ENCODE measurements at regions not wholly inside any gene's neighbourhood (a gene's known extent, or its start where the extent isn't known, plus 50 kb on each side); places are given as distances from the start of the nearest gene placed in this dataset.
"Not testable (repeated sequence)": the region's sequence is repeated elsewhere in the genome, so short reads cannot be mapped to it uniquely, and the experiment has no call there.

DNA sequence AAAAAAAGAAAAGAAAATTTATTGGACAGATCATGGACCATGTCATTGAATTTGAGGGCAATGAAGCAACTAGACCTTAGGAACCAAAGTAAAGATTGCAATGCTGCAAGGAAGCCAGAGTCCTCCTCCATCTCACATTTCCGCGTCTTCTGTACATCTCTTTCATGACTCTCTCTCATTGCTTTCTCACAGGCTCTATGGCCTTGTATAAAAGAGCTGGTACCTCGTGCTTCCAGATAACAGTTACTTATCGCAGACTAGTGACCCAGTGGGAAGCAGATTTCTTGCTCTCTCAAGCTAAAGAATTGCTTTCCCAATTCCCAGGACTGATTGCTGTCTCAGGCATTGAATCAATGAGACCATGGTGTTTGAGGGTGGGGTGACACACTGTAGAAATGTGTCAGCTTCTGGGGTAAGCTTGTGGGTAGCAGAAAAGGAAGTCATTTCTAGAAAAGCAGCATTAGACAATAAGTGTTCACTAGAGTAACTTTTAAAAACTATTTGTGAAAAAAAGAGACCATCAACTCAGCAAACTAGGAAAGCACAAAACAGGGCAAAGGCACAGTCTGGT, 635.3 kb downstream of the UTRN start:
- H3K27me3 ChIP-seq, result no peaks in the 10 kb centered on the region
- no peaks in the 10 kb centered on the region for H3K36me3 ChIP-seq
- no peaks in the 10 kb centered on the region for H3K9me3 ChIP-seq
- no peak overlapping the region for H3K27ac ChIP-seq
- no peak overlapping the region for H3K4me3 ChIP-seq
- DNase-seq, result no peak
- TF ChIP-seq POLR2A (IDR thresholded peaks at IDR 0.05) (no peak), CTCF (IDR thresholded peaks at IDR 0.05) (no peak)
- ATAC-seq (ENCODE audit: low FRiP score in 2 of 2), result no peak
- peaks cover 0 to 13% (median 0%) of the 10 kb centered on the region in 4 donors for H3K4me1 ChIP-seq
- 82% methylated on average over 4 of the region's 4 CpGs for WGBS, 2 donors

DNA sequence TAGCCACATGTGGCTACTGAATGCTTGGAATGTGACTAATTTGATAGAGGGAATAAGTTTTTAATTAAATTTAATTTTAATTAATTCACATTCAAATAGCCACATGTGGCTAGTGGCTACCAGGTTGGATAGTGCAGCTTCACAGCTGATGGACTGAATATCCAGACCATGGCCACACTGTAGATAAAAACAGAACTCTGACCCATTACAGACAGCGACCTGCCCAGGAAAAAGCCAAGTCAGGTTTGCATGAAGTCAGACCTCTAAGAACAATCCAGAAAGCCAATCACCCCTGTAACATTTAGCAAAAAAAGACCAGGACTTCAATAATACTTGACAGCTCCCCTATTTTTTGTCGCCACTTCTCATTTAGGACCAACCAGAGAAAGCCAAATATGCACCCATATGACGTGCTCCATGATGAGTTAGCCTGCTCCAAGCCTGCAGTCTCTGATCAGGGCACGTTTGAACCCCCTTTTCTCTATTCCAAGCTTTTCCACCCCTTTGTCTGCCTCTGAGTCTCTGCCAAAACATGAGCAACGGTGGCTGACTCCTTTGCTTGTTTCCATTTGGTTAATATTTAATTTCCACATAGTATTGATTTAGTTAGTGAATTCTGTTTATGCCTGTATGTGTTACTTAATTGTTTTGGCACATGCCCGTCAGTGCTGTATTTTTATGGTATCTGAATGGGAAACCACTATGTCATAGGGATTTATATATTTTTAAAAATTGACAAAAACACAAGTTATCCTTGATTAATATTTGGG, 636.3 kb downstream of the UTRN start:
- H3K36me3 ChIP-seq, result no peaks in the 10 kb centered on the region
- no peak for TF ChIP-seq EP300 (IDR thresholded peaks at IDR 0.05)
- TF ChIP-seq CTCF (IDR thresholded peaks at IDR 0.05), result no peak
- no peak for TF ChIP-seq POLR2A (IDR thresholded peaks at IDR 0.05)
- TF ChIP-seq POLR2AphosphoS5 (IDR thresholded peaks at IDR 0.05), result no peak
- H3K27me3 ChIP-seq, result no peaks in the 10 kb centered on the region
- ATAC-seq (ENCODE audit: low FRiP score in 2 of 2) (no peak), DNase-seq (no peak)
- no peaks in the 10 kb centered on the region for H3K9me3 ChIP-seq
- peaks cover 0 to 13% (median 0%) of the 10 kb centered on the region in 4 donors for H3K4me1 ChIP-seq
- H3K4me3 ChIP-seq, result no peak overlapping the region
- H3K27ac ChIP-seq, result no peak overlapping the region
- WGBS, 2 donors, result 56 to 67% methylated on average over 6 of the region's 6 CpGs

DNA sequence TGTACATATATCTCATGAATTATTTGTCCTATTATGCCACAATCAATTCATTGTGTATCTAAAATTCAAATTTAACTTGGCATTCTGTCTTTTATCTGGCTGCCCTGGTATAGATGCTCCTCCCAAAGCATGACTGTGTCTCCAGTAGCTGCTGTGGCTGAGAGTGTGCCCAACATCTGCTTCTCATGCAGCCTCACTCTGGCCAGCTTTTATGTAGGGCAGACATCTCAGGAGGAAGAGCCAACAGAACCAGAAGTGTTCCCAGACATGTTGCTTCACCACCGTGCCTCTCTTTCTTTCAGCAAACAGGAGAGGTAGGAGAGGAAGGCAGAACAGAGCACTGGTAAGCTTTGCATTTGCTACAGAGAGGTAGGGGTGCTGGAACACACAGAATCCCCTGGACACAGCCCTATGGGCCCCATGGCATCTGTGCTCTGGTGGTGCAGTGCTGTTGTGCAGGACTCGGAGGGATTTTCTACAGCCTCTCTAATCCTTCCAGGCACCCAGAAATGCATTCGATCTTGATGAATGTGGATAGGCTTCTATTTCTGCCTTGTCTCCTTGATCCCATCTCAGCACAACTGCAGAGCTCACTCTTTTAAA, 637.1 kb downstream of the UTRN start:
- no peaks in the 10 kb centered on the region for H3K36me3 ChIP-seq
- TF ChIP-seq EP300 (IDR thresholded peaks at IDR 0.05) (no peak), POLR2AphosphoS5 (IDR thresholded peaks at IDR 0.05) (peak in 1 of 2 donors; percentile 51)
- no peaks in the 10 kb centered on the region for H3K27me3 ChIP-seq
- H3K27ac ChIP-seq, result no peak overlapping the region
- 57 to 64% methylated on average over 3 of the region's 3 CpGs for WGBS, 2 donors
- ATAC-seq (ENCODE audit: low FRiP score in 2 of 2) (peak; percentile 36 to 71), DNase-seq (peak in 1 of 2 donors; percentile 22)
- H3K4me1 ChIP-seq, result peaks cover 0 to 13% (median 0%) of the 10 kb centered on the region in 4 donors
- no peak overlapping the region for H3K4me3 ChIP-seq
- no peaks in the 10 kb centered on the region for H3K9me3 ChIP-seq

DNA sequence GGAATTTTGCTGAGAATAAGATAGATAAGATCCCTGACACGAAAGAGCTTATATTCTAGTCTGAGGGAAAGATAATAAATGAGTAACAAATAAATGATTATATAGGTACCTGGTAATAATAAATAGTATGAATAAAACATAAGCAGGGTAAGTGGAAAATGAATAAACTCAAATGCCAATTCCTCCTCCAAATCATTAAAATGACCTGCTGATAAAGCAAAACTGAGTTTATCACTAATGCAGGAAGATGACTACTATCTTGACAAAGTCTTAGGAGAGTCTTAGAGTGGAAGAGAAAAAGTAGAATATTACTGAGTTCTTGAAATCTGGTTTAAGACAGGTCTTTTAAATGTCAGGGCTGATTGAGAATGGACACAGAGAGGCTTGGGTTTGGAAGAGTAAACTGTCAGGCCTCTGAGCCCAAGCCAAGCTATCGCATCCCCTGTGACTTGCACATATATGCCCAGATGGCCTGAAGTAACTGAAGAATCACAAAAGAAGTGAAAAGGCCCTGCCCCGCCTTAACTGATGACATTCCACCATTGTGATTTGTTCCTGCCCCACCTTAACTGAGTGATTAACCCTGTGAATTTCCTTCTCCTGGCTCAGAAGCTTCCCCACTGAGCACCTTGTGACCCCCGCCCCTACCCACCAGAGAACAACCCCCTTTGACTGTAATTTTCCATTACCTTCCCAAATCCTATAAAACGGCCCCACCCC, 637.8 kb downstream of the UTRN start:
- H3K9me3 ChIP-seq; DNase-seq; H3K27me3 ChIP-seq; ATAC-seq (ENCODE audit: low FRiP score in 2 of 2); H3K27ac ChIP-seq; H3K36me3 ChIP-seq; H3K4me3 ChIP-seq: not testable (repeated sequence)
- H3K4me1 ChIP-seq, result peaks cover 0 to 13% (median 0%) of the 10 kb centered on the region in 4 donors
- 80 to 86% methylated on average over 5 of the region's 5 CpGs for WGBS, 2 donors

- H3K9me3 ChIP-seq; H3K27ac ChIP-seq; DNase-seq; H3K36me3 ChIP-seq; H3K27me3 ChIP-seq; H3K4me3 ChIP-seq; ATAC-seq (ENCODE audit: low FRiP score in 2 of 2): not testable (repeated sequence)
- H3K4me1 ChIP-seq, result peaks cover 0 to 13% (median 0%) of the 10 kb centered on the region in 4 donors
- 87 to 93% methylated on average over 5 of the region's 5 CpGs for WGBS, 2 donors
These were observed 638.3 kb downstream of the UTRN start for GRCh38 chr6:144923491-144923787.

GRCh38 chr6:144928847-144929246, 643.7 kb downstream of the UTRN start:
- WGBS, 2 donors, result 68 to 84% methylated on average over 1 of the region's 1 CpG
- no peak for TF ChIP-seq POLR2A (IDR thresholded peaks at IDR 0.05)
- TF ChIP-seq EP300 (IDR thresholded peaks at IDR 0.05), result no peak
- no peak for TF ChIP-seq POLR2AphosphoS5 (IDR thresholded peaks at IDR 0.05)
- no peak for TF ChIP-seq CTCF (IDR thresholded peaks at IDR 0.05)
- ATAC-seq (ENCODE audit: low FRiP score in 2 of 2), result no peak

More at GRCh38 chr6:144928847-144929246, 643.7 kb downstream of the UTRN start:
- Histone ChIP-seq H3K36me3 (no peaks in the 10 kb centered on the region), H3K27ac (no peak overlapping the region), H3K4me1 (no peaks in the 10 kb centered on the region), H3K9me3 (no peaks in the 10 kb centered on the region), H3K4me3 (no peak overlapping the region), H3K27me3 (no peaks in the 10 kb centered on the region)
- DNase-seq, result no peak

All from upper lobe of left lung (tissue), 6 donors.